ENCODE measurements at regions not wholly inside any gene's neighbourhood (a gene's known extent, or its start where the extent isn't known, plus 50 kb on each side); places are given as distances from the start of the nearest gene placed in this dataset.
A peak's percentile ranks its signal among the peaks of the same experiment; 100 is the strongest.

- DNase-seq, result no peak
Measured at GRCh38 chr13:99634672-99635071, 133.4 kb downstream of the TM9SF2 start.

- no peak for DNase-seq
Measured at GRCh38 chr13:99630269-99630898, 129.1 kb downstream of the TM9SF2 start.

GRCh38 chr13:99629641-99630040 lies 128.4 kb downstream of the TM9SF2 start:
- no peak for DNase-seq

- DNase-seq, result no peak
Measured at GRCh38 chr13:99628442-99628841, 127.2 kb downstream of the TM9SF2 start.

- no peak for DNase-seq
Measured at GRCh38 chr13:99626461-99627082, 125.3 kb downstream of the TM9SF2 start.

- DNase-seq, result no peak
Measured at GRCh38 chr13:99624936-99625540, 123.8 kb downstream of the TM9SF2 start.

- DNase-seq, result no peak
Measured at GRCh38 chr13:99620806-99621205, 119.5 kb downstream of the TM9SF2 start.

- DNase-seq, result no peak
Measured at GRCh38 chr13:99619207-99619606, 117.9 kb downstream of the TM9SF2 start.

- peak; percentile 4 to 17 for DNase-seq
Measured at GRCh38 chr13:99617474-99618255, 116.4 kb downstream of the TM9SF2 start.

- DNase-seq, result peak; percentile 29 to 41
Measured at GRCh38 chr13:99614465-99614885, 113.2 kb downstream of the TM9SF2 start.
